Osteoblast (primary cell): ENCODE measurements at regions not wholly inside any gene's neighbourhood (a gene's known extent, or its start where the extent isn't known, plus 50 kb on each side); places are given as distances from the start of the nearest gene placed in this dataset.

Experiments used
- DNase-seq: peaks from one replicate; pipeline ENCODE4 v3.0.0; 2011; ENCODE audit warnings: low spot score, mixed read lengths; ENCODE audit not compliant: insufficient read length; ENCODE audit errors: missing footprints
- H2AFZ ChIP-seq: 2 replicates; pipeline ENCODE4 v1.6.0; 2011; ENCODE audit warnings: mild to moderate bottlenecking, low read length
- H3K27ac ChIP-seq: 2 replicates; pipeline ENCODE4 v1.5.1; 2011; ENCODE audit warnings: mild to moderate bottlenecking, low read depth, low read length, moderate library complexity
- H3K27me3 ChIP-seq: 2 replicates; pipeline ENCODE4 v1.6.0; 2012; ENCODE audit warnings: mild to moderate bottlenecking, control low read depth, inconsistent platforms, low read length, moderate library complexity; ENCODE audit not compliant: insufficient read depth
- H3K36me3 ChIP-seq: 2 replicates; pipeline ENCODE4 v1.5.1; 2011; ENCODE audit warnings: mild to moderate bottlenecking, low read length, control low read depth, moderate library complexity; ENCODE audit not compliant: insufficient read depth
- H3K4me1 ChIP-seq: 2 replicates; pipeline ENCODE4 v1.5.1; 2011; ENCODE audit warnings: mild to moderate bottlenecking, low read length, control low read depth, moderate library complexity; ENCODE audit not compliant: insufficient read depth
- H3K4me2 ChIP-seq: 2 replicates; pipeline ENCODE4 v1.6.0; 2011; ENCODE audit warnings: mild to moderate bottlenecking, low read length; ENCODE audit not compliant: insufficient read depth
- H3K4me3 ChIP-seq: fragments of 200-600 bp; sonication (generic); 3 replicates; pipeline ENCODE4 v1.5.1; 2012; ENCODE audit warnings: mild to moderate bottlenecking, low read length, inconsistent platforms; ENCODE audit not compliant: insufficient read depth
- H3K79me2 ChIP-seq: 2 replicates; pipeline ENCODE4 v1.6.0; 2012; ENCODE audit warnings: mild to moderate bottlenecking, low read length, control low read depth, inconsistent platforms; ENCODE audit not compliant: insufficient read depth
- H3K9me3 ChIP-seq: 2 replicates; pipeline ENCODE4 v1.5.1; 2011; ENCODE audit warnings: low read depth, low read length, control low read depth
- H4K20me1 ChIP-seq: 2 replicates; pipeline ENCODE4 v1.6.0; 2012; ENCODE audit warnings: mild to moderate bottlenecking, low read length, control low read depth; ENCODE audit not compliant: insufficient read depth
- TF ChIP-seq, protein P1 (sequence below): IDR thresholded peaks from 2 replicates; pipeline ENCODE4 v1.5.1; 2011; ENCODE audit warnings: mild to moderate bottlenecking, low read depth, low read length, moderate library complexity; ENCODE audit errors: extremely low read depth

- H3K4me2 ChIP-seq = peak overlapping the region; percentile 79
- H4K20me1 ChIP-seq = no peaks in the 10 kb centered on the region
- H3K9me3 ChIP-seq = no peaks in the 10 kb centered on the region
- no peaks in the 10 kb centered on the region for H3K27me3 ChIP-seq
- TF ChIP-seq, protein P1, sequence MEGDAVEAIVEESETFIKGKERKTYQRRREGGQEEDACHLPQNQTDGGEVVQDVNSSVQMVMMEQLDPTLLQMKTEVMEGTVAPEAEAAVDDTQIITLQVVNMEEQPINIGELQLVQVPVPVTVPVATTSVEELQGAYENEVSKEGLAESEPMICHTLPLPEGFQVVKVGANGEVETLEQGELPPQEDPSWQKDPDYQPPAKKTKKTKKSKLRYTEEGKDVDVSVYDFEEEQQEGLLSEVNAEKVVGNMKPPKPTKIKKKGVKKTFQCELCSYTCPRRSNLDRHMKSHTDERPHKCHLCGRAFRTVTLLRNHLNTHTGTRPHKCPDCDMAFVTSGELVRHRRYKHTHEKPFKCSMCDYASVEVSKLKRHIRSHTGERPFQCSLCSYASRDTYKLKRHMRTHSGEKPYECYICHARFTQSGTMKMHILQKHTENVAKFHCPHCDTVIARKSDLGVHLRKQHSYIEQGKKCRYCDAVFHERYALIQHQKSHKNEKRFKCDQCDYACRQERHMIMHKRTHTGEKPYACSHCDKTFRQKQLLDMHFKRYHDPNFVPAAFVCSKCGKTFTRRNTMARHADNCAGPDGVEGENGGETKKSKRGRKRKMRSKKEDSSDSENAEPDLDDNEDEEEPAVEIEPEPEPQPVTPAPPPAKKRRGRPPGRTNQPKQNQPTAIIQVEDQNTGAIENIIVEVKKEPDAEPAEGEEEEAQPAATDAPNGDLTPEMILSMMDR = peak; percentile 45
- H3K79me2 ChIP-seq = no peaks in the 10 kb centered on the region
- peak overlapping the region; percentile 97 for H3K27ac ChIP-seq
- H3K4me3 ChIP-seq = peak overlapping the region; percentile 45
- H3K36me3 ChIP-seq = no peaks in the 10 kb centered on the region
- DNase-seq = peak; percentile 94
- peak overlapping the region; percentile 0 for H2AFZ ChIP-seq
- peaks cover 37% of the 10 kb centered on the region for H3K4me1 ChIP-seq
Measured at GRCh38 chr9:88651682-88652633, 117.0 kb downstream of the NXNL2 start.

- H3K79me2 ChIP-seq = no peaks in the 10 kb centered on the region
- peak overlapping the region; percentile 45 for H3K4me3 ChIP-seq
- peak overlapping the region; percentile 97 for H3K27ac ChIP-seq
Measured at GRCh38 chr9:88652876-88653275, 117.9 kb downstream of the NXNL2 start.

GRCh38 chr9:88653406-88653805, 118.4 kb downstream of the NXNL2 start:
- no peaks in the 10 kb centered on the region for H3K79me2 ChIP-seq
- H2AFZ ChIP-seq = no peak overlapping the region
- no peaks in the 10 kb centered on the region for H3K9me3 ChIP-seq
- no peak for DNase-seq
- H3K27ac ChIP-seq = peak overlapping the region; percentile 97
- peak overlapping the region; percentile 45 for H3K4me3 ChIP-seq
- H4K20me1 ChIP-seq = no peaks in the 10 kb centered on the region
- H3K4me1 ChIP-seq = peaks cover 48% of the 10 kb centered on the region
- TF ChIP-seq, protein P1 = no peak
- peak overlapping the region; percentile 79 for H3K4me2 ChIP-seq
- no peaks in the 10 kb centered on the region for H3K36me3 ChIP-seq
- no peaks in the 10 kb centered on the region for H3K27me3 ChIP-seq

More at GRCh38 chr9:88652876-88653275, 117.9 kb downstream of the NXNL2 start:
- H3K4me1 ChIP-seq = peaks cover 43% of the 10 kb centered on the region
- H3K4me2 ChIP-seq = peak overlapping the region; percentile 79
- no peaks in the 10 kb centered on the region for H3K27me3 ChIP-seq
- no peaks in the 10 kb centered on the region for H3K36me3 ChIP-seq
- H2AFZ ChIP-seq = no peak overlapping the region
- no peaks in the 10 kb centered on the region for H3K9me3 ChIP-seq
- DNase-seq = no peak
- no peaks in the 10 kb centered on the region for H4K20me1 ChIP-seq
- TF ChIP-seq, protein P1 = no peak

- Histone ChIP-seq H3K79me2 (no peaks in the 10 kb centered on the region), H3K4me2 (peak overlapping the region; percentile 79), H3K27ac (peak overlapping the region; percentile 97), H3K4me3 (no peak overlapping the region), H3K4me1 (peaks cover 52% of the 10 kb centered on the region), H4K20me1 (no peaks in the 10 kb centered on the region), H3K36me3 (no peaks in the 10 kb centered on the region), H3K9me3 (no peaks in the 10 kb centered on the region), H2AFZ (peak overlapping the region; percentile 64), H3K27me3 (no peaks in the 10 kb centered on the region)
- no peak for DNase-seq
- TF ChIP-seq, protein P1 = no peak
Measured at GRCh38 chr9:88653911-88654310, 118.9 kb downstream of the NXNL2 start.
